Left colon (tissue), 2 donors: ENCODE measurements at regions not wholly inside any gene's neighbourhood (a gene's known extent, or its start where the extent isn't known, plus 50 kb on each side); places are given as distances from the start of the nearest gene placed in this dataset.
A peak's percentile ranks its signal among the peaks of the same experiment; 100 is the strongest.

ENCODE experiments used
- ATAC-seq: fragments of 200-7000 bp; cut with Tn5 transposase; one replicate; pipeline ENCODE4 v1.9.1; 2020; ENCODE audit warnings: mild to moderate bottlenecking, moderate library complexity
- DNase-seq, 2 donors: peaks; one replicate each; pipeline ENCODE4 v3.0.0-alpha.2; 2020
- intact Hi-C, 2 donors: fragments of 100-400 bp; cut with DNase I in 1 of 2; cut with micrococcal nuclease in 1 of 2; formaldehyde crosslinking; loops; one replicate each; pipeline versions ENCODE4 v1.11.2 to v1.14.0; 2022; cut with DNase I, micrococcal nuclease
- donor health status: DM: no; HTN: no; CAD: no.
- donor health status: DM: yes; HTN: yes; CAD: no.

GRCh38 chr12:124641591-124641990, 74.2 kb upstream of the NCOR2 start:
- DNase-seq (no peak), ATAC-seq (no peak)
- intact Hi-C loops = no loop called here

DNA sequence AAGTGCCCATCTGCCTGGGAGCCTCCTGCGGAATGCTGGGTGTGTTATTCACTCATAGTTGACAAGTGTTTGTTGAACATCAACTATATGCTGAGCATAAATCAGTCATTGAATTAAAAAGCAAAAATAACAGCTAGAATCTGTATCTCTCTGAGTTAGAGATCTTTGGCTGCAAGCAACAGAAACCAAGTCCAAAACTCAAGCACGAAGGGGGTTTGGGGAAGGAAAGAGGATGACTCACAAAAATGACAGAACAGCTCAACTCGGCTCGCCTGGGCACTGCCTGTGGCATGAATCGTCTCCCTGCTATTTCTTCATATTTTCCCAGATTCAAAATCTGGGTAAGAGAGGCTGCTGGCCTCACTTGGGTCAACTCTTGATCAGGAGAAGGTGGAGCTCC, 72.6 kb upstream of the NCOR2 start:
- intact Hi-C loops = no loop called here
- ATAC-seq (no peak), DNase-seq (no peak)

GRCh38 chr12:124639122-124639806, 71.9 kb upstream of the NCOR2 start:
- DNase-seq (no peak), ATAC-seq (no peak)
- intact Hi-C loops = no loop called here

DNA sequence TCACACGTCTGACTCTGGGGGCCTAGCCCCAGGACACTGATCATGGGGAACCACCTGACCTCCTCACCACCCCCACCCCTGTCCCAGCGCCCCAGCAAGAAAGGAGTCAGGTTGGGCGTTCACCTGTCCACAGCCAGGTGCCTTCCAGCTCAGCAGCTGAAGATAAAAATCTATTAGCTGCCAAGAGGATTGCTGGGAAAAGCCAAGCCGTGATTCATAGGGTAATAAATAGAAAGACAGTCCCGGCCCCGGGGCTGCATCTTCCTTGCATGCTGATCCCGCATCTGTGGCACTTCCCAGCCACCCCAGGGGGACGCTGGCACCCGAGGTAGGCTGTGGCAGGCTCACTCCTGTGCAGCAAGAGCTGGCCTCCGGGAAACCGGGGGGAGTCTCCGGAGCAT, 70.2 kb upstream of the NCOR2 start:
- no peak for DNase-seq
- ATAC-seq = peak; percentile 21
- intact Hi-C loops = no loop called here

DNA sequence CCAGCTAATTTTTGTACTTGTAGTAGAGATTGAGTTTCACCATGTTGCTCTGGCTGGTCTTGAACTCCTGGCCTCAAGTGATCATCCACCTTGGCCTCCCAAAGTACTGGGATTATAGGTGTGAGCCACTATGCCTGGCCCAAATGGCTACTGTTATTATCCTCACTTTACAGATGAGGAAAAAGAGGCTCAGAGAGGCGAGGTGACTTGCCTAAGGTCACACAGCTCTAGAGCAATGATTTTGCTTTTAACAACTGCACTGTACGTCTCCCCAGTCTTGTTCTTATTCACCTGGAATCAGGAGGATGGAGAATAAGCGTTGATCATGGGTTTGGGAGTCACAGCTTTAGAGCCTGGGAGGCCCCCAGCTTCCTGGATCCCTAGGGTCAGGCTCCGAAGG, 69.8 kb upstream of the NCOR2 start:
- intact Hi-C loops = no loop called here
- DNase-seq = no peak
- no peak for ATAC-seq

- peak; percentile 51 to 84 for DNase-seq
- intact Hi-C loops = no loop called here
- ATAC-seq = peak; percentile 11
These were observed 68.9 kb upstream of the NCOR2 start for GRCh38 chr12:124636138-124636978.

DNA sequence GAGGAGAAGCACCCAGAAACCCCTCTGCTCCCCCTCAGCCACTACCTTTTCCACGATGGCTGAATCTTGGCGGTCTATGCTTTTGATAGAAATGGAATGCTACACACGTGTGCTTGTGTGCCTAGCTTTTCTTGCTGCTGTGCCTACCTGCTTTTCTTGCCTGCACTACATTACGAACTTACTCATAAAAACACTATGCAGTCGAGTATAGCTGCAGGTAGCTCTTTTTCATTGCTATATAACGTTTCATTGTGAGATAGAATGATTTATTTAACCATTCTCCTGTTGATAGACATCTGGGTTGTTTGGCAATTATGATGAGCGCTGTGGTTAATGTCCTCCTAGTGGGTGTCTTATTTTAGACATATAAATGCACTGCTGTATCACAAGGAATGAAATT, 67.9 kb upstream of the NCOR2 start:
- DNase-seq (no peak), ATAC-seq (no peak)
- intact Hi-C loops = no loop called here

- ATAC-seq (peak; percentile 89), DNase-seq (peak in 1 of 2 donors; percentile 75)
These were observed 66.3 kb upstream of the NCOR2 start for GRCh38 chr12:124633365-124634362.

DNA sequence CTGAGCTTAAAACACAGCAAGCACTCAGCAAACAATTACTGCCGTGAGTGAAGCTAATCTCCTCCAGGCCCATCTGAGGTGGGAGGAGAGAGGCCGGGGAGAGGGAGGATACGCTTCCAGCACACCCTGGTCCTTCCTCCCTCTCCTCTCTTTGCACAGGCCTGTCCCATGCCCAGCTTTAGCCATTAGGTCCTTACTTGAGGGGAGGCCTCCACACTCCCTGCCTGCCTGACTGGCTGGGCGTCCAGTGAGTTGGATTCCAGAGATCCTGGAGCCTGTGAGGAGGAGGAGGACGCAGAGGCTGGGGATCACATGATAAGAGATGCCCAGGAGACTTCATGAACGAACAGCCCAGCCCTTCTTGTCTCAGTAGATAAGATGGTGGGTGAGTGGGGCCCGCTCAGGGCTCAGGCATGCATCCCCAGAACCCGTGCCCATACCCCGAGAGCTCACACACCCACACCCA, 65.1 kb upstream of the NCOR2 start:
- ATAC-seq = peak; percentile 24
- intact Hi-C loops = no loop called here
- DNase-seq = no peak

More at GRCh38 chr12:124633365-124634362, 66.3 kb upstream of the NCOR2 start:
- intact Hi-C loops = no loop called here

GRCh38 chr12:124631681-124632256, 64.4 kb upstream of the NCOR2 start:
- DNase-seq (no peak), ATAC-seq (no peak)
- intact Hi-C loops = no loop called here

DNA sequence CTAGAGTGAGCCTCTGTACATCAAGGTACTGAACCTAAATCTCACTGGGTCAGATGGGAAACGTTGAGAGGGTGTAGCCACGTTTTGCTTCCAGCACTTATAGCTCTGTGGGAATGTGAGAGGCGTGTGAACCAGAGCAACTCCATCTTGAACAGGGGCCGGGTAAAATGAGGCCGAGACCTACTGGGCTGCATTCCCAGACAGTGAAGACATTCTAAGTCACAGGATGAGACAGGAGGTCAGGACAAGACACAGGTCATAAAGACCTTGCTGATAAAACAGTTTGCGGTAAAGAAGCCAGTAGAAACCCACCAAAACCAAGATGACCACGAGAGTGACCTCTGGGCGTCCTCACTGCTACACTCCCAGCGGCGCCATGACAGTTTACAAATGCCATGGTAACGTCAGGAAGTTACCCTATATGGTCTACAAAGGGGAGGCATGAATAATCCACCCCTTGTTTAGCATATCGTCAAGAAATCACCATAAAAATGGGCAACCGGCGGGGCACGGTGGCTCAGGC, 63.4 kb upstream of the NCOR2 start:
- DNase-seq (no peak), ATAC-seq (no peak)
- intact Hi-C loops = no loop called here

DNA sequence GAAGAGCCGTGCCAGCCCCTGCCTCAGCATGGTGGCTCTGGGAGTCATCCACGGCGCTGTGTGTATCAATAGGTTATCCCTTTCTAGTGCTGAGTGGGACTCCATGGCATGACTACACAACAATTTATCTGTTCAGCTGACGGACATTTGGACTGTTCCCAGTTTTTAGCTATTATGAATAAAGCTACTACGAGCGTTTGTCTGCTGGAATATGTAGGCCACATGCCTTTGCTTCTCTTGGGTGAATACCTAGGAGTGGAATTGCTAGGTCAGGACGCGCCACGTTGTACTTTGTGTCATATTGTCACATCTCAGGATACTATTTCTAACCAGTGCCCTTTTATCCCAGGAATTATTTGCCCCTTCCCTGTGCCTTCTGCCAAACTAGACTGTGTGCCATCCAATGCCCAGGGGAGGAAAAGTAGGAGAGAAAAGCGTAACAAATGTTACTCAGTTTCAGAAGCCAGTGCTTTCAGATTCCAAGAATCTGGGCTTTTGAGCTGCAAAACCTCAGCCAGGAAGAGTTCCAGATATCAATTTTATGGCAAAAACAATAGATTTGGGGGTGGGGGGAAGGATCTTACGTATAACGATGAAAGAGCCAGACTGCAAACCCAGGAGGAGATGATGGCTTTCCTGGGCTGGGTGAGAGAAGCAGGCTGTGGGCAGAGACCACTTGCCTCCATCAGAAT, 62.5 kb upstream of the NCOR2 start:
- no peak for DNase-seq
- no peak for ATAC-seq
- intact Hi-C loops = no loop called here

DNA sequence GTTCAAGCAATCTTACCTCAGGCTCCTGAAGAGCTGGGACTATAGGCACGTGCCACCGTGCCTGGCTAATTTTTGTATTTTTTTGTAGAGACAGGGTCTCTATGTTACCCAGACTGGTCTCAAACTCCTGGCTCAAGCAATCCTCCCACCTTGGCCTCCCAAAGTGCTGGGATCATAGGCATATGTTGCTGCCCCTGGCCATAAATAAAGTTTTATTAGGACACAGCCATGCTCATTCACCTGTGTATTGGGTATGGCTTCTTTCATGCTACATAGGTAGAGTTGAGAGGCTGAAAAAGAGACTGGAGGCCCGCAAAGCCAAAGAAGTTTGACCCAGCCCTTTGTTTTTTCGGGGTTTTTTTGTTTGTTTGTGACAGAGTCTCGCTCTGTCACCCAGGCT, 61.7 kb upstream of the NCOR2 start:
- intact Hi-C loops = no loop called here
- DNase-seq (no peak), ATAC-seq (no peak)

DNA sequence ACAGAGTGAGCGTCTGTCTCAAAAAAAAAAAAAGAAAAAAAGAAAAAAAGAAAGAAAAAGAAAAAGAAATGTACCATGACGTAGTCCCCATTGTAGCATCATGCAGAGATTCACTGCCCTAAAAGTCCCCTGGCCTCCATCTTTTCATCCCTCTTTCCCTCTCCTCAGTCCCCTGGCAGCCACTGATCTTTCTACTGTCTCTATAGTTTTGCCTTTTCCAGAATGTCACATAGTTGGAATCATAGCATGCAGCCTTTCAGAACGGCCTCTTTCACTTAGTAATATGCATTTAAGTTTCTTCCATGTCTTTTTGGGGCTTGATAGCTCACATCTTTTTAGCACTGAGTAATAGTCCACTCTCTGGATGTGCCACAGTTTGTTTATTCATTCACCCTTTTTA, 60.5 kb upstream of the NCOR2 start:
- intact Hi-C loops = no loop called here
- DNase-seq (no peak), ATAC-seq (no peak)

DNA sequence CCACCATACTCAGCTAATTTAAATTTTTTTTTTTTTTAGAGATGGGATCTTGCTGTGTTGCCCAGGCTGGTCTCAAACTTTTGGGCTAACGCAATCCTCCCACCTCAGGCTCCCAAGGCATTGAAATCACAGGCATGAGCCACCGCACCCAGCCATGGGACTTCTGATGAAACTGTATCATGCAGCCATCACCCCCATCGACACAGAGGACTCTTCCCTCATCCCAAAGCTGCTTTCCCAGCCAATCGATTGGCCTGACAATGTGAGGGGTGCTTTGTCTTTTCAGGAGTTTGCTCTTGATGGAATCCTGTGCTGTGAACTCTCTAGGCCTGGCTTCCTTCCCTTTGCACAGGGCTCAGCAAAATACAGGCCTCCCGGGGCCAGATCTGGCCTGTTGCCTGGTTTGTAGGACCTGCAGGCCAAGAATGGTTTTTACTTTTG, 59.6 kb upstream of the NCOR2 start:
- intact Hi-C loops = no loop called here
- DNase-seq (peak in 1 of 2 donors; percentile 36), ATAC-seq (no peak)

DNA sequence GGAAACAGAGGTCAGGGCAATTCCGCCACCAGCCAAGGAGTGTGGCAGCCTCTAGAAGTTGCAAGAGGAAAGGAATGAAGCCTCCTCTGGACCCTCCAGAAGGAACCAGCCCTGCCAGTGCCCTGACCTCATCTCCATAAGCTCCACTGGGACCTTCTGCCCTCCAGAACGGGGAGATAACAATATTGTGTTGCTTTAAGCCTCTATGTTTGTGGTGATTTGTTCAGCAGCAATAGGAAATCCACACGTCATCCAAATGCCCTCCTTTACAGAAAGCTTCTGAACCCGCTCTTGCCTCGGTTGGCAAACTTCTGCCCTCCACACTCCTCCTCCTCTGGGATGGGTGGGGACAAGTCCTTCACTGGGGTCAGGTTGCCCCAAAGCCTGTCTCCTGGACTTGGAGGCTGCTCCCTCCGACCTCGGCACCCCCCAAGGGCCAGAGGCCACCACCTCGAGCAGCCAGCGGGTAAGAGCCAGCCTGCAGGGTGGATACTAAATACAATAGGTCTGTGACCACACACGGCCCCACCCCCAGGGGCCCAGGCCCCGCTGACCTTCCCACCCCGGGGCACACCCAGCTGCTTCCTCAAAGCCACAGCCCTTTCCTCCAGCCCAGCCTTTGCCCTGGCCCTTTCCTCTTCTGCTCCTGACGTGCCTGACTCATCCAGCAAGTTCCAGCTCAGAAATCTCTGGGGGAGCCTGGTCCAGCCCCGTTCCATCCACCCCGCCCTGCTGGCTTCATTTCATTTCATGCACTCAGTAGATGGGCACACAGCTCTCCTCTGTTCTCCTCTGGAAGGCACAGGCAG, 58.7 kb upstream of the NCOR2 start:
- ATAC-seq (peak; percentile 97), DNase-seq (peak; percentile 83 to 94)
- intact Hi-C loops = no loop called here

DNA sequence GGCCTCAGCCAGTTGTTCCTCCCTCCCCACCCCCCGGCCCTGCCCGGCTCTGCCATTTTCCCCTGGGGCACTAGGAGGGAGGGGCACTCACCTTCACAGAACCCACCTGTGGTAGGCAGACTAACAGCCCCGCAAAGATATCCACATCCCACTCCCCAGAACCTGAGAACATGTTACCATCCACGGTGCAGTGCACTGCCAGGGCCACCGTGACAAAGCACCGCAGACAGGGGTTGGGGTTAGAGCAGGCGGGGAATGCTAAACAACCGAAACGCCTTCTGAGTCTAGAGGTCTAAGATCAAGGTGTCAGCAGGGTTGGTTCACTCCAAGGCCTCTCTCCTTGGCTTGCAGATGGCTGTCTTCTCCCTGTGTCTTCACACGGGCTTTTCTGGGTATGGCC, 57.4 kb upstream of the NCOR2 start:
- ATAC-seq = no peak
- DNase-seq = no peak
- intact Hi-C loops = no loop called here
